ENCODE measurements at regions not wholly inside any gene's neighbourhood (a gene's known extent, or its start where the extent isn't known, plus 50 kb on each side); places are given as distances from the start of the nearest gene placed in this dataset.

GRCh38 chrX:64642482-64642881 is 247.2 kb upstream of the MTMR8 start:
- TF ChIP-seq, protein P1, sequence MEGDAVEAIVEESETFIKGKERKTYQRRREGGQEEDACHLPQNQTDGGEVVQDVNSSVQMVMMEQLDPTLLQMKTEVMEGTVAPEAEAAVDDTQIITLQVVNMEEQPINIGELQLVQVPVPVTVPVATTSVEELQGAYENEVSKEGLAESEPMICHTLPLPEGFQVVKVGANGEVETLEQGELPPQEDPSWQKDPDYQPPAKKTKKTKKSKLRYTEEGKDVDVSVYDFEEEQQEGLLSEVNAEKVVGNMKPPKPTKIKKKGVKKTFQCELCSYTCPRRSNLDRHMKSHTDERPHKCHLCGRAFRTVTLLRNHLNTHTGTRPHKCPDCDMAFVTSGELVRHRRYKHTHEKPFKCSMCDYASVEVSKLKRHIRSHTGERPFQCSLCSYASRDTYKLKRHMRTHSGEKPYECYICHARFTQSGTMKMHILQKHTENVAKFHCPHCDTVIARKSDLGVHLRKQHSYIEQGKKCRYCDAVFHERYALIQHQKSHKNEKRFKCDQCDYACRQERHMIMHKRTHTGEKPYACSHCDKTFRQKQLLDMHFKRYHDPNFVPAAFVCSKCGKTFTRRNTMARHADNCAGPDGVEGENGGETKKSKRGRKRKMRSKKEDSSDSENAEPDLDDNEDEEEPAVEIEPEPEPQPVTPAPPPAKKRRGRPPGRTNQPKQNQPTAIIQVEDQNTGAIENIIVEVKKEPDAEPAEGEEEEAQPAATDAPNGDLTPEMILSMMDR (IDR thresholded peaks at IDR 0.05 in 2 of 3, conservative IDR thresholded peaks at IDR 0.05 in 1 of 3; ENCODE audit: borderline replicate concordance in 1 of 3, insufficient read depth in 1 of 3, low read depth in 2 of 3, low read length in 2 of 3), result peak in 2 of 3 experiments; percentile 33 to 35; a peak in 3 of 6 replicates
- TF ChIP-seq CEBPB (IDR thresholded peaks at IDR 0.05; ENCODE audit: low read depth) (no peak), POLR2A (IDR thresholded peaks at IDR 0.05; ENCODE audit: borderline replicate concordance, extremely low read depth, insufficient read depth, insufficient read length) (no peak), POLR2AphosphoS5 (IDR thresholded peaks at IDR 0.05; ENCODE audit: low read depth, low read length) (no peak), EZH2 (IDR thresholded peaks at IDR 0.05) (no peak), FOSL1 (IDR thresholded peaks at IDR 0.05; ENCODE audit: low read depth) (no peak), ZNF274 (IDR thresholded peaks at IDR 0.05; ENCODE audit: low read depth, low read length) (no peak), REST (IDR thresholded peaks at IDR 0.05; ENCODE audit: low read depth) (no peak), EZH2phosphoT487 (IDR thresholded peaks at IDR 0.05; ENCODE audit: borderline replicate concordance) (no peak), EGR1 (IDR thresholded peaks at IDR 0.05; ENCODE audit: low read depth) (no peak), MAX (IDR thresholded peaks at IDR 0.05) (no peak), ELF1 (IDR thresholded peaks at IDR 0.05; ENCODE audit: borderline replicate concordance, low read depth) (no peak)
